Sciatic nerve (tissue), 2 donors: ENCODE measurements at regions not wholly inside any gene's neighbourhood (a gene's known extent, or its start where the extent isn't known, plus 50 kb on each side); places are given as distances from the start of the nearest gene placed in this dataset.
"Not testable (repeated sequence)": the region's sequence is repeated elsewhere in the genome, so short reads cannot be mapped to it uniquely, and the experiment has no call there.

Experiments
- ATAC-seq: fragments of 200-7000 bp; cut with Tn5 transposase; one replicate; pipeline ENCODE4 v1.9.1; 2020; ENCODE audit warnings: mild to moderate bottlenecking, moderate library complexity
- DNase-seq: peaks from one replicate; pipeline ENCODE4 v3.0.0-alpha.2; 2020; ENCODE audit warnings: low spot score
- intact Hi-C: fragments of 100-400 bp; cut with DNase I; formaldehyde crosslinking; loops from one replicate; pipeline ENCODE4 v1.14.2; 2022
- donor health status: DM: no; HTN: no; CAD: no.
- donor health status: DM: no; HTN: no; CAD: no.

DNA sequence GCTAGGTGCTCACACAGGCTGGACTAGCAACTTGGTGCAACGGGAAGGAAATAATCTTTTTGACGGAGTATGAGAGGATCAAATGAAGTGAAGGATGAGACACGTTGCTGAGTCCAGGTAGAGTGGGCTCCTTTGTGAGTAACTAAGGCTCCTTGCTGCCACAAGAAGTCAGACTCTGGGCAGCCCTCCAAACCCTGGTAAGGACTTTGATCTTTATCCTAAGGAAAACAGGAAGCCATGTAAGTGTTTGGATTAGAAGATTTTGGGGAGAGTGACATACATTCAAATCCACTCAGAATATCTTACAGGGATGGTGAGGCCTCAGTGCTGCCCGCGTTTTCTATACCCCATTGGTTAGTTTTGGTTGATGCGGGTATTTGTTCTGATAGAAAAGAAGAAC lies 155.9 kb upstream of the RAG2 start:
- intact Hi-C loops = no loop called here
- ATAC-seq (no peak), DNase-seq (no peak)

DNA sequence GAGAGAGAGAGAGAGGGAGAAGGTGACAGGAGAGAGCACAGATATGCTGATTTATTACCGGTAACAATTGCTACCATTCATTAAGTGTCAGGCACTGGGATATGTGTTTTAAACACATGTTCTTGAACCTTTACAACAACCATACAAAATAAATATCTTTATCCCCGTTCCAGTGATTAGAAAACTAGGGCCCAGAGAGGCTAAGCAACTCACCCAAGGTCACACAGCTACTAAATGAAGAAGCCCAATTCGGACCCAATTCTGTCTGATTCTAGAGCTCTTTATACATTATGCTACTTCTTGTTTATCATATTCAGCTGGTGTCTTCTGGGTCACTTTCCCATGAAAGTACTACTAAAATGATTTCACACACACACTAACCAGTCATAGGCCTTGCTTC lies 154.0 kb upstream of the RAG2 start:
- DNase-seq = no peak
- intact Hi-C loops = no loop called here
- no peak for ATAC-seq

DNA sequence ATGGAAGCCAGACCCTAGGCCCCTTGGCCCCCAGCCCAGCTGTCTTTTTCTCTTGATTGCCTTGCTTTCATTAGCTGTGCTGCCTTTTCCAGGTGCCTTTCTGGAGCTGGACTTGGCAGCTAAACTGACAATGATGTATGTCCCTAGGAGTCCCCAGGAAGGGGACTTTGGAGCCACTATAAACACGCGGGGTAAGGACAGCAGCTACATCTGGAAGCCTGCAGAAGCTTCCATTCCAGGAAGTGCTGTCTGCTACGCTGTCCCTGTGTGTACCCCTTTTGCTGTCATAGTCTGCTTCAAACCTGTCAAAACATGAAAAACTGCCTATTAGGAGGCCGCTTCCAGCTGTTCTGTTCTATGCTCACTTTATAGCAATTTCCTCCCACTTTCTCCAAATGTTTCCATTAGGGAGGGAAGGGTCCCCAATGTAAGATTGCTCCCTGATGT lies 153.3 kb upstream of the RAG2 start:
- intact Hi-C loops = no loop called here
- no peak for ATAC-seq

GRCh38 chr11:36750349-36750748 lies 152.3 kb upstream of the RAG2 start:
- intact Hi-C loops = no loop called here
- DNase-seq = no peak
- ATAC-seq = no peak

More for the DNA sequence above, 153.3 kb upstream of the RAG2 start:
- DNase-seq = no peak

DNA sequence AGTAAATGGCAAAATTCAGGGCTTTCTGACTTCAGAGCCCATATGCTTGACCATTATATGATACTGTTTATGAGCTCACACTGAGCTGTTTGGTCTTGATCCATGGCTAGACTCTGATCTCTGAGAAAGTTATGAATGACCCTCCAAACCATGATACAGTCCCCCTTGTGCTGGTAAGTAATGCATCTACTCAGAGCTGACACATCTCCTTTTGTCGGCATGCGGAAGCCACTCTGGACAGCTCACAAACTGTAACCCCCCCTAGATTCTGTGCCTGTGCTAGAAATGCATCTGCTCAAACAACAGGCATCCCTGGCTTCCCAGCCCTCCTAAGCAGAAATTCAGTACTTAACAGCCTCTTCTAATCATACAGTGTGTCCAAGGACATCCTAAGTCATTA lies 150.8 kb upstream of the RAG2 start:
- ATAC-seq (no peak), DNase-seq (no peak)
- intact Hi-C loops = loop anchor here (10.0 kb wide), 1 partner anchor 184 kb away; the partner anchor contains the start of gene RAG1

- intact Hi-C loops = loop anchor here (10.0 kb wide), 1 partner anchor 182 kb away; the partner anchor contains the start of gene RAG1
- ATAC-seq (peak; percentile 93), DNase-seq (peak; percentile 86)
Measured at GRCh38 chr11:36746886-36747710, 149.1 kb upstream of the RAG2 start.

- intact Hi-C loops = loop anchor here (5.0 to 10.0 kb wide), 2 partner anchors 37 to 180 kb away; partner anchors contain the start of gene RAG1
- DNase-seq = peak; percentile 87
- ATAC-seq = peak; percentile 64
Measured at GRCh38 chr11:36744375-36745168, 146.5 kb upstream of the RAG2 start.

GRCh38 chr11:36743039-36743438 lies 145.0 kb upstream of the RAG2 start:
- intact Hi-C loops = loop anchor here (5.0 to 10.0 kb wide), 2 partner anchors 36 to 178 kb away; partner anchors contain the start of gene RAG1
- ATAC-seq = no peak

DNA sequence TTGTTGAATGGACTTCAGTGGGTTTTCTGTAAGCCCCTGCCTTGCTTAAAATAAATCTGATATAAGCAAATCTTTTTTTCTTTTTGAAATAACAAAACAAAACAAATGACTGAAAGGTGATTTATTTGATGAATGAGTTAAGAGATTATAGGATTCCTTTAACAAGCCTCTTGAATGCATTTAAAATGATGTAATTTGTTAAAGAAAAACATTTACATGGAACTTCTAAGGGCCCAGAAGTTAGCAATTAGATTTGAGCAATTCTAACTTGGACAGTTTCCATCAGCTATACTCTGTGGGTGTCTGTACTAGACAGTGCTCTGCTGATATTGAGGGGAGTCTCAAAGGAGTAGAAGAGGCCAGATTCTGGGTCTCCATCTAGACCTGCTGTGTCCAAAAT lies 143.5 kb upstream of the RAG2 start:
- intact Hi-C loops = loop anchor here (5.0 to 10.0 kb wide), 2 partner anchors 34 to 177 kb away; partner anchors contain the start of gene RAG1
- ATAC-seq (no peak), DNase-seq (no peak)

More at GRCh38 chr11:36743039-36743438, 145.0 kb upstream of the RAG2 start:
- DNase-seq = no peak

GRCh38 chr11:36738292-36738861 lies 140.3 kb upstream of the RAG2 start:
- no peak for ATAC-seq
- intact Hi-C loops = no loop called here
- no peak for DNase-seq

- DNase-seq (no peak), ATAC-seq (no peak)
- intact Hi-C loops = no loop called here
Measured at GRCh38 chr11:36736103-36736502, 138.1 kb upstream of the RAG2 start.

GRCh38 chr11:36733721-36734120 lies 135.7 kb upstream of the RAG2 start:
- intact Hi-C loops, DNase-seq, ATAC-seq: not testable (repeated sequence)

DNA sequence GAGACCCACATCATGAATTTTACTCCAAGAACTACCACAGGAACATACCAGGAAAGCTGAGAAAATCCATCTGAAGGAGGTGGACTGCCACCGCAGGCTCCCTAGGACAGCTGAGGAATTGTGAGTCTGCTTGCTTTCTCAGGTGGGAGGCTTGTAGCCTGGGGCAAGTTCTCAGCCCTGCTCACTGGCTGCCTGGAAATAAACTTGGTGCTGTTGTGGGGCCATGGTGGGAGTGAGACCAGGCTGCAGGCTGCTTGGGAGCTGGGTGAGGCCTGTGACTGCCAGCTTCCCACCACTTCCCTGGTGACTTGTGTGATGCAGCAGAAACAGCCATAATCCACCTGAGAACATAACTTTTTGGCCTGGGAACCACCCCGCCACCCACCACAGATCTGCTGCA lies 132.7 kb upstream of the RAG2 start:
- ATAC-seq (no peak), DNase-seq (no peak)
- intact Hi-C loops = no loop called here

DNA sequence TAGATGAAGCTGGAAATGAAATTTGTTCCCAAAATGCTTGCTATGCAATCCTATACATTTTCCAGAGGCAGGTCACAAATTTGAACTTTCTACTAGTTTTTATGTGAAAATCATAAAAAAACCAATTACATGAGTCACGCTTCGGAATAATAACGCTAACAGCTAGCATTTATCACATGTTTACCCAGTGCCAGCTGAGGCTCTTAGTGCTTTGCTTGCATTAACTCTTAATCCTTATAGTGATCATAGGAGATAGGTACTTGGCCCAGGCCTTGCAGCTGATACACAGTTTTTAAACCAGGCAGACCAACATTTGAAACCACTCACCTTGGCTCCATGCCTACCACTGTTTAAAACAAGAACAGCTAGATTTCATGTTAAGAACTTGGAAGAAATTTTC lies 131.8 kb upstream of the RAG2 start:
- intact Hi-C loops = no loop called here
- ATAC-seq (no peak), DNase-seq (no peak)

- intact Hi-C loops = no loop called here
- DNase-seq = no peak
Measured at GRCh38 chr11:36726420-36726819, 128.4 kb upstream of the RAG2 start.

DNA sequence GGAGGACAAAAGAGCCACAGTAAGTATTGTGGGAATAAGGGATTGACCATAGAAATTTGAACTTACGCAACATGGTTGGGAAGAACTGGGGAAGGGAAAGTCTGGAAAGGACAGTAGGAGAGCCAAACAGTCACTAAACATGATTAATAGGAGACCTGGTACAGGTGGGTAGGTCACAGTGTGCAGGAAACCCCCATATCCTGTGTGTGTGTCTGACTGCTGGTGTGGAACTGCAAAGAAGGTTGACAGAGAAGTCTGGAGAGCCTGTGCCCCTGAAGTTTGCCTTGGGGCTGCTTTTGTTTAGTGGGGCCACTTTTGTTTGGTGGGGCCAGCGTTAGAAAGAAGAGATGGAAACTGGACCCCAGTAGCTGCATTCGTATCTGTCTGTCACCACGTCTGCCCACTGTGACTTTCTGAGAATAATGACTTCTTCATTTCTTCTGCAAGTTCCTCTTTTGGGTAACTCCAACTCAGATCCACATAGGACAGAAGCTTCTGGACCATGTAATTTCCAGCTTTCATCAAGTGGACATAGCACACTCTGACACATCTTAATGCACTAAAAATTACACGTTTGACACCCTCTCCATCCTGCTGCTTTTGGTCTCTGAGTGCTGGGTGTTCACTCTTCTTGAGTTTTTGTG lies 126.8 kb upstream of the RAG2 start:
- peak; percentile 41 for ATAC-seq
- no peak for DNase-seq
- intact Hi-C loops = no loop called here

More at GRCh38 chr11:36726420-36726819, 128.4 kb upstream of the RAG2 start:
- ATAC-seq = no peak

GRCh38 chr11:36722421-36722820 lies 124.4 kb upstream of the RAG2 start:
- no peak for DNase-seq
- intact Hi-C loops = no loop called here
- no peak for ATAC-seq

DNA sequence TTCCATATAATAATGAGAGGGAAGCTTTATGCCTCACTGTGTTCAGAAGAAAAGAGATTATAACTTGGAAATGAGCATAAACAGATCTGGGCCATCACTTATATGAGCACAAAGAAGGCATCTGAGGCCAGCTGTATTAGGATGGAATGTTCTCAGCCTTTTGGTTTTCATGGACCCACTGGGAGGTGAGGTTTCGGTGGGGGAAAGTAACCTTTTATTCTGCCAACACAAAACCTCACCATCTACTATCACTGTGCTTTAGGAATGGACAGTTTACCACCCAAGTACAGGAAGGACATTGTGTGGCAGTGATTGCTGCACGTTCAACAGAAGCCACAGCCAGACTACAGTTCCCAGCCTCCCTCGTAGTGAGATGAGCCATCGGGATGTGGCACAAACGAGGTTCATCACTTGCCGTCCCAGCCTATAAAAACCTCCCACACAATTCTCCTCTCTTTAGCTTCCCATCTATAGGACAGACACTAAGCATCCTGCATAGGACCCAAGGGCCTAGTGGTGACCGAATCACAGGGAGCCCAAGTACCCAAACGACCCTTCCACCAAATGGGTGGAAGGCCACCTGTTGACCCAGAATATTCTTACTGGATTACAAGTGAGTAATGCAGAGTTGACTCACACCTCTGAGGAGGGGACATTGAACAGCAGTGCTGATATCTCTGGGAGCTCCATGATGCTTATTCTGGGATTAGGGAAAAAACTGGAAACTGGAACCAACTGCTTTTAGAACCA lies 121.5 kb upstream of the RAG2 start:
- DNase-seq (no peak), ATAC-seq (no peak)
- intact Hi-C loops = no loop called here
